ENCODE measurements at regions not wholly inside any gene's neighbourhood (a gene's known extent, or its start where the extent isn't known, plus 50 kb on each side); places are given as distances from the start of the nearest gene placed in this dataset.

DNA sequence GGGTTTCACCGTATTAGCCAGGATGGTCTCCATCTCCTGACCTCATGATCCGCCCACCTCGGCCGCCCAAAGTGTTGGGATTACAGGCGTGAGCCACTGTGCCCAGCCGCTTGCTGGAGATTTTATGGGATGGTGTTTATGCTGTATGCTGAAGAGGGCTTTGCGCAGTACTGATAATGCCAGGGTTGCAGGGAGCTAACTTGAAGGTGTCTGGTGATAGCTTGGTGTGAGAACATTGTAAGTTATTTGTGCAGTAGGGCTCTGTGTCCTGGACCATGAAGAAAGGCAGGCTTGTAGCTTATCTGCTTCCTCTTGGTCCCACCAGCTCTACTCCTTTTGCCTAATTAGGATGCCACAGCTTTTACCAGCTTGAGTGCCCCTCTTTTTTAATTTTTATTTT lies 157.0 kb upstream of the DTNBP1 start:
- TF ChIP-seq CTCF (IDR thresholded peaks at IDR 0.05) (no peak), POLR2A (IDR thresholded peaks at IDR 0.05) (no peak)

Measured in body of pancreas (tissue), 4 donors.